Upper lobe of left lung (tissue), 4 donors: ENCODE measurements at regions not wholly inside any gene's neighbourhood (a gene's known extent, or its start where the extent isn't known, plus 50 kb on each side); places are given as distances from the start of the nearest gene placed in this dataset.

Experiments used
- EP300 ChIP-seq, 4 donors: sonication (generic); formaldehyde crosslinking; IDR thresholded peaks; one replicate each; pipeline ENCODE4 v1.5.1; 2017; ENCODE audit warnings: antibody characterized with exemption in 4 of 4, control low read depth in 2 of 4
- POLR2AphosphoS5 ChIP-seq, 2 donors: sonication (generic); formaldehyde crosslinking; IDR thresholded peaks; one replicate each; pipeline ENCODE4 v1.5.1; 2017; ENCODE audit warnings: antibody characterized with exemption in 2 of 2
- TF ChIP-seq, protein P1 (sequence below), 6 experiments: fragments of 450-650 bp in 4 of 6; fragments of 200-600 bp in 2 of 6; sonication (generic) in 2 of 6; IDR thresholded peaks; one replicate each; pipeline ENCODE4 v1.5.1; 2016 to 2019; ENCODE audit warnings: antibody characterized with exemption in 6 of 6

DNA sequence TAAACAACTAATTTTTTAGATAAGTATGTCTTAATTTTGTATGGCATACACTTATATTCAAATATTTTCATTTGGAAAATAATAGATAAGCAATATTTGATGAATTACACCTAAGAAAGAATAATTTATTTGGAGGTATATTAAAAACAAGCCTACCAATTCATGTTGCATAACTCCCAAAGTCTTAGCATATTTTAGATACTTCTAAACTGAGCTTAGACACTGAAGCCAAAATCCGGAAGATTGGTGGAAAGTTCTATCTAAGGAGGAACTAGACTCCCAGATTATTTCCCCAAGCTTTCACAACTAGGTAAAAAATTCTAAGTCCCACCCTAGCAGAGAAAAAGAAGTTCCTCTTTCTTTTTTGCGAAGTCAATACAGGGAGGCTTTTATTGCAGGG is 221.0 kb upstream of the MMADHC start:
- TF ChIP-seq, protein P1, sequence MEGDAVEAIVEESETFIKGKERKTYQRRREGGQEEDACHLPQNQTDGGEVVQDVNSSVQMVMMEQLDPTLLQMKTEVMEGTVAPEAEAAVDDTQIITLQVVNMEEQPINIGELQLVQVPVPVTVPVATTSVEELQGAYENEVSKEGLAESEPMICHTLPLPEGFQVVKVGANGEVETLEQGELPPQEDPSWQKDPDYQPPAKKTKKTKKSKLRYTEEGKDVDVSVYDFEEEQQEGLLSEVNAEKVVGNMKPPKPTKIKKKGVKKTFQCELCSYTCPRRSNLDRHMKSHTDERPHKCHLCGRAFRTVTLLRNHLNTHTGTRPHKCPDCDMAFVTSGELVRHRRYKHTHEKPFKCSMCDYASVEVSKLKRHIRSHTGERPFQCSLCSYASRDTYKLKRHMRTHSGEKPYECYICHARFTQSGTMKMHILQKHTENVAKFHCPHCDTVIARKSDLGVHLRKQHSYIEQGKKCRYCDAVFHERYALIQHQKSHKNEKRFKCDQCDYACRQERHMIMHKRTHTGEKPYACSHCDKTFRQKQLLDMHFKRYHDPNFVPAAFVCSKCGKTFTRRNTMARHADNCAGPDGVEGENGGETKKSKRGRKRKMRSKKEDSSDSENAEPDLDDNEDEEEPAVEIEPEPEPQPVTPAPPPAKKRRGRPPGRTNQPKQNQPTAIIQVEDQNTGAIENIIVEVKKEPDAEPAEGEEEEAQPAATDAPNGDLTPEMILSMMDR (IDR thresholded peaks at IDR 0.05), result no peak
- TF ChIP-seq POLR2AphosphoS5 (IDR thresholded peaks at IDR 0.05) (no peak), EP300 (IDR thresholded peaks at IDR 0.05) (no peak)
